H1 (cell line): ENCODE measurements at regions not wholly inside any gene's neighbourhood (a gene's known extent, or its start where the extent isn't known, plus 50 kb on each side); places are given as distances from the start of the nearest gene placed in this dataset.

Experiments
- CTCF ChIA-PET: fragments of 300-600 bp; sonication (Branson Sonifier 250); formaldehyde crosslinking; loops from one replicate; lab custom pipeline; 2021; ENCODE audit not compliant: partially characterized antibody; lab: Charles Lee
- POLR2A ChIA-PET: fragments of 300-600 bp; sonication (Branson Sonifier 250); formaldehyde crosslinking; loops from one replicate; lab custom pipeline; 2021; ENCODE audit warnings: inconsistent platforms; ENCODE audit not compliant: partially characterized antibody; lab: Charles Lee
- DNase-seq, 2 experiments: peaks; one replicate each; pipeline versions ENCODE4 v3.0.0 to v3.0.0-alpha.2; 2010 to 2022; ENCODE audit warnings: low spot score in 2 of 2, low read depth in 1 of 2, mixed read lengths in 1 of 2
- FAIRE-seq: peaks from 2 replicates; lab custom pipeline; 2011; peaks lifted over from hg19 to GRCh38; lab: Jason Lieb, UNC
- H2AFZ ChIP-seq: 2 replicates; pipeline ENCODE4 v1.8.1; 2012; ENCODE audit warnings: low read length, inconsistent platforms
- H2AK5ac ChIP-seq: 2 replicates; pipeline ENCODE4 v1.6.1; 2013; ENCODE audit warnings: low read depth, low read length
- H2BK120ac ChIP-seq: replicated peaks from 2 replicates; pipeline ENCODE3; 2013; ENCODE audit warnings: low read depth, low read length, inconsistent platforms
- H2BK12ac ChIP-seq: 2 replicates; pipeline ENCODE4 v1.6.1; 2013; ENCODE audit warnings: low read depth, low read length
- H2BK15ac ChIP-seq: 2 replicates; pipeline ENCODE4 v1.6.1; 2013; ENCODE audit warnings: low read length
- H2BK20ac ChIP-seq: 2 replicates; pipeline ENCODE4 v1.6.1; 2013; ENCODE audit warnings: low read length
- H2BK5ac ChIP-seq: 2 replicates; pipeline ENCODE4 v1.6.1; 2013; ENCODE audit warnings: low read depth, low read length
- H3K14ac ChIP-seq: 2 replicates; pipeline ENCODE4 v1.6.1; 2013; ENCODE audit warnings: inconsistent platforms; ENCODE audit not compliant: insufficient read length
- H3K18ac ChIP-seq: 2 replicates; pipeline ENCODE4 v1.6.1; 2013; ENCODE audit warnings: low read length; ENCODE audit errors: extremely low read depth
- H3K23ac ChIP-seq: 2 replicates; pipeline ENCODE4 v1.6.1; 2013; ENCODE audit warnings: inconsistent platforms; ENCODE audit not compliant: insufficient read length
- H3K23me2 ChIP-seq: 2 replicates; pipeline ENCODE4 v1.6.1; 2013; ENCODE audit warnings: low read depth, low read length
- H3K27ac ChIP-seq: 2 replicates; pipeline ENCODE4 v1.6.1; 2011; ENCODE audit warnings: low read depth, low read length, inconsistent platforms
- H3K27me3 ChIP-seq, 4 experiments: replicated peaks in 1 of 4; 1 replicate in 1 of 4; 2 replicates in 3 of 4; pipeline versions ENCODE4 v1.6.1 to v1.8.1; 2011 to 2013; ENCODE audit warnings: low read length in 3 of 4, mild to moderate bottlenecking in 3 of 4, inconsistent platforms in 2 of 4, mixed read lengths in 2 of 4, moderate library complexity in 1 of 4; ENCODE audit not compliant: control insufficient read depth in 3 of 4, insufficient read depth in 3 of 4; ENCODE audit errors: extremely low read depth in 1 of 4
- H3K36me3 ChIP-seq, 4 experiments: 2 replicates each; pipeline versions ENCODE4 v1.6.1 to v1.8.1; 2011 to 2013; ENCODE audit warnings: mild to moderate bottlenecking in 4 of 4, low read length in 3 of 4, moderate library complexity in 2 of 4, control low read depth in 1 of 4, inconsistent platforms in 1 of 4; ENCODE audit not compliant: insufficient read depth in 4 of 4, control insufficient read depth in 2 of 4
- H3K4ac ChIP-seq: replicated peaks from 2 replicates; pipeline ENCODE3; 2013; ENCODE audit warnings: low read length, low read depth, mixed read lengths, inconsistent platforms; ENCODE audit not compliant: insufficient read length
- H3K4me1 ChIP-seq, 4 experiments: replicated peaks in 1 of 4; 1 replicate in 1 of 4; 2 replicates in 3 of 4; pipeline versions ENCODE4 v1.6.1 to v1.8.1; 2011 to 2013; ENCODE audit warnings: low read length in 3 of 4, inconsistent platforms in 2 of 4, mixed read lengths in 1 of 4; ENCODE audit not compliant: insufficient read depth in 4 of 4, control insufficient read depth in 3 of 4
- H3K4me2 ChIP-seq, 2 experiments: 2 replicates each; pipeline versions ENCODE4 v1.6.1 to v1.8.1; 2011 to 2013; ENCODE audit warnings: low read depth in 2 of 2, low read length in 2 of 2, control low read depth in 1 of 2, inconsistent platforms in 1 of 2, mild to moderate bottlenecking in 1 of 2; ENCODE audit not compliant: insufficient read depth in 1 of 2
- H3K4me3 ChIP-seq, 4 experiments: fragments of 200-600, 300-600 bp in 1 of 4; sonication (generic), shearing (Covaris generic), sonication (Bioruptor Twin) in 1 of 4; 2 replicates each; pipeline versions ENCODE4 v1.5.1 to v1.8.1; 2011 to 2016; ENCODE audit warnings: low read length in 4 of 4, low read depth in 3 of 4, control low read depth in 2 of 4, inconsistent platforms in 2 of 4, mild to moderate bottlenecking in 2 of 4, mixed read lengths in 1 of 4, moderate library complexity in 1 of 4; ENCODE audit not compliant: insufficient read depth in 2 of 4; ENCODE audit errors: extremely low read depth in 1 of 4
- H3K56ac ChIP-seq: replicated peaks from 2 replicates; pipeline ENCODE3; 2013; ENCODE audit warnings: low read depth, mild to moderate bottlenecking, mixed read lengths, low read length, inconsistent platforms; ENCODE audit not compliant: insufficient read length
- H3K79me1 ChIP-seq: 2 replicates; pipeline ENCODE4 v1.6.1; 2013; ENCODE audit warnings: low read depth, low read length, control low read depth
- H3K79me2 ChIP-seq, 2 experiments: 2 replicates each; pipeline versions ENCODE4 v1.6.1 to v1.8.1; 2012 to 2013; ENCODE audit warnings: low read length in 2 of 2, mild to moderate bottlenecking in 2 of 2, inconsistent platforms in 1 of 2; ENCODE audit not compliant: insufficient read depth in 2 of 2, control insufficient read depth in 1 of 2
- H3K9ac ChIP-seq, 4 experiments: replicated peaks in 1 of 4; 1 replicate in 1 of 4; 2 replicates in 3 of 4; pipeline versions ENCODE4 v1.6.1 to v1.8.1; 2011 to 2013; ENCODE audit warnings: low read depth in 3 of 4, low read length in 3 of 4, control low read depth in 2 of 4, mild to moderate bottlenecking in 2 of 4, moderate library complexity in 2 of 4, inconsistent platforms in 1 of 4; ENCODE audit errors: extremely low read depth in 1 of 4
- H3K9me3 ChIP-seq, 2 experiments: 2 replicates each; pipeline versions ENCODE4 v1.6.1 to v1.8.1; 2012 to 2013; ENCODE audit warnings: mild to moderate bottlenecking in 2 of 2, moderate library complexity in 2 of 2, control low read depth in 1 of 2, inconsistent platforms in 1 of 2, low read depth in 1 of 2, low read length in 1 of 2, mixed read lengths in 1 of 2; ENCODE audit not compliant: insufficient read depth in 2 of 2
- H4K20me1 ChIP-seq, 2 experiments: replicated peaks in 1 of 2; 2 replicates each; pipeline versions ENCODE3 to v1.8.1; 2011 to 2013; ENCODE audit warnings: inconsistent platforms in 2 of 2, low read length in 2 of 2, mild to moderate bottlenecking in 1 of 2; ENCODE audit not compliant: insufficient read depth in 2 of 2, control insufficient read depth in 1 of 2
- H4K5ac ChIP-seq: 2 replicates; pipeline ENCODE4 v1.6.1; 2013; ENCODE audit warnings: low read length, low read depth, mixed read lengths, inconsistent platforms; ENCODE audit not compliant: insufficient read length
- H4K8ac ChIP-seq: 2 replicates; pipeline ENCODE4 v1.8.0; 2013; ENCODE audit warnings: mild to moderate bottlenecking, moderate library complexity, low read length, inconsistent platforms; ENCODE audit not compliant: insufficient read depth; ENCODE audit errors: extremely low read depth
- H4K91ac ChIP-seq: replicated peaks from 2 replicates; pipeline ENCODE3; 2013; ENCODE audit warnings: low read length, mixed read lengths, inconsistent platforms; ENCODE audit not compliant: insufficient read length
- JUND ChIP-seq: IDR thresholded peaks from 2 replicates; pipeline ENCODE4 v1.6.1; 2011; ENCODE audit warnings: mild to moderate bottlenecking, improper control_type of control experiment, low read length
- RBBP5 ChIP-seq: IDR thresholded peaks from 2 replicates; pipeline ENCODE4 v1.7.1; 2012; ENCODE audit warnings: low read depth, mild to moderate bottlenecking, inconsistent platforms, low read length, moderate library complexity, borderline replicate concordance
- WGBS, 2 experiments: shearing (Covaris generic) in 1 of 2; methylation state at CpG; one replicate each; pipeline versions ENCODE4 v1.1.6 to v1.1.7; 2013 to 2015; ENCODE audit warnings: low lambda C conversion rate in 2 of 2, mixed read lengths in 2 of 2, inconsistent platforms in 1 of 2, low coverage in 1 of 2, missing lambda C conversion rate in 1 of 2; ENCODE audit not compliant: insufficient replicate concordance in 2 of 2, insufficient coverage in 1 of 2, insufficient read length in 1 of 2; ENCODE audit errors: extremely low coverage in 1 of 2, missing lambda C conversion rate in 1 of 2; 5-methylcytosine and 5-hydroxymethylcytosine counted together

DNA sequence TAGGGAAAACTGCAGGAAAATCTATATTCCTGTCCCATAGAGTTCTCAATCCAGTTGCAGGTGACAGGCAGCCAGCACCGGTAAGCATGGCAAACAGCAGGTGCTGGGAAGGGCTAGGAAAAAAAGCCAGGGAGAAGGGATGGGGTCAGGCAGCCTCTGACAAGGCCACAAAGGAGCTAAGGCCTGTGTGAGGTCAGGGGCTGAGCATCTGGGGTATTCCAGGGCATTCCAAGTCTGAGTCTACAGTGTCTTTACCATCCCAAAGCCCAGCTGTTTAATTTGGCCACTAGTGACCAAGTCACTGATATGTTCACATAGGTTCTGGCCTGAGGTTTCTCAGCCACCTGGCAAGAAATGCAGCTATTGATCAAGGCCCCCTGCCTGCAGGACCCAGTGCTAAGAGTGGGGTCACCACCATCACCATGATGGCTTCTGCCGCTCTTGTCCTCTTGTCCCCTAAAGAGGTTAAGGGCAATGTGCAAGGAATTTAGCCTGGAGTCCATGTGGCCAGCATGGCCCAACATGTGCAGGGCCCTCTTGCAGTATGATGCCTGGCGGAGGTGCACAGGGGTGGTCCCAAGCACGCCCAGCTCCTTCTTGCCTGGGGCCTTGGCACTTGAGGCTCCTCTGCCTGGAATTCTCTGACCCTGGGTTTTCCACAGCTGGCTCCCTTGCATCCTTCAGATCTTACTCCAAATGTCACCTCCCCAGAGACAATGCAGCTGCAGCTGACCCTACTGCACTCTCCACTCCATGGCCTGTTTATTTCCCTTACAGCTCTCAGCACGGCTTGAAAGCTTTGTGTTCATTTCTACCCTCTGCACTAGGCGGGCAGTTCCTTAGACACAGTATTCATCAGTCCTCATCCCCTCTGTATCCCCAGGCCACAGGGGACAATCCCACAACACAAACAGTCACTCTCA, 213.1 kb downstream of the MSX2 start:
- no peaks in the 10 kb centered on the region for H3K9me3 ChIP-seq
- no peaks in the 10 kb centered on the region for H3K27me3 ChIP-seq
- no peak overlapping the region for H4K5ac ChIP-seq
- H3K4me3 ChIP-seq = no peak overlapping the region
- no peak for TF ChIP-seq JUND
- TF ChIP-seq RBBP5 = no peak
- H3K14ac ChIP-seq = no peak overlapping the region
- no peaks in the 10 kb centered on the region for H3K4me1 ChIP-seq
- no peak overlapping the region for H2BK15ac ChIP-seq
- no peaks in the 10 kb centered on the region for H4K20me1 ChIP-seq
- 93% methylated on average over 6 of the region's 6 CpGs; no CpG with 5 or more reads in 1 of the 2 experiments for WGBS, 2 experiments
- no peaks in the 10 kb centered on the region for H3K36me3 ChIP-seq
- H2BK5ac ChIP-seq = no peak overlapping the region
- H3K79me2 ChIP-seq = no peaks in the 10 kb centered on the region
- no peak overlapping the region for H2AK5ac ChIP-seq
- no peak overlapping the region for H2BK12ac ChIP-seq
- ChIA-PET POLR2A (no interaction called here), CTCF (interaction anchor here (0.6 to 7.1 kb wide), 12 partner anchors 8 to 527 kb away, joined by 3 to 95 read pairs (median 4); partner anchors contain the start of gene DRD1)
- FAIRE-seq (no peak), DNase-seq (no peak)
- H3K4me2 ChIP-seq = no peak overlapping the region
- H2BK20ac ChIP-seq = no peak overlapping the region
- H3K23me2 ChIP-seq = no peaks in the 10 kb centered on the region
- H3K23ac ChIP-seq = no peak overlapping the region
- H3K79me1 ChIP-seq = no peaks in the 10 kb centered on the region
- no peak overlapping the region for H3K9ac ChIP-seq
- H2AFZ ChIP-seq = no peak overlapping the region
- no peak overlapping the region for H3K18ac ChIP-seq
- no peak overlapping the region for H3K56ac ChIP-seq
- no peak overlapping the region for H3K4ac ChIP-seq
- H4K91ac ChIP-seq = no peak overlapping the region
- no peak overlapping the region for H3K27ac ChIP-seq
- H4K8ac ChIP-seq = no peak overlapping the region
- no peak overlapping the region for H2BK120ac ChIP-seq
